Astrocyte (in vitro differentiated cells and primary cell): ENCODE measurements at regions not wholly inside any gene's neighbourhood (a gene's known extent, or its start where the extent isn't known, plus 50 kb on each side); places are given as distances from the start of the nearest gene placed in this dataset.

Source experiments
- DNase-seq: peaks from one replicate; pipeline ENCODE4 v3.0.0-alpha.2; 2010; ENCODE audit warnings: low read depth
- FAIRE-seq: peaks from 2 replicates; lab custom pipeline; 2011; peaks lifted over from hg19 to GRCh38; lab: Jason Lieb, UNC
- H2AFZ ChIP-seq: 2 replicates; pipeline ENCODE4 v1.6.0; 2012; ENCODE audit warnings: low read depth, low read length, inconsistent platforms
- H3K27ac ChIP-seq: 2 replicates; pipeline ENCODE4 v1.5.1; 2011; ENCODE audit warnings: low read depth, low read length, inconsistent platforms
- H3K27me3 ChIP-seq: 2 replicates; pipeline ENCODE4 v1.6.0; 2011; ENCODE audit warnings: low read length, inconsistent platforms; ENCODE audit not compliant: insufficient read depth
- H3K36me3 ChIP-seq: 2 replicates; pipeline ENCODE4 v1.5.1; 2011; ENCODE audit warnings: low read length, inconsistent platforms; ENCODE audit not compliant: insufficient read depth
- H3K4me1 ChIP-seq: 2 replicates; pipeline ENCODE4 v1.5.1; 2011; ENCODE audit warnings: low read length, inconsistent platforms; ENCODE audit not compliant: insufficient read depth
- H3K4me2 ChIP-seq: 2 replicates; pipeline ENCODE4 v1.6.0; 2012; ENCODE audit warnings: low read length, inconsistent platforms
- H3K4me3 ChIP-seq: 2 replicates; pipeline ENCODE4 v1.5.1; 2011; ENCODE audit warnings: low read depth, mild to moderate bottlenecking, low read length, inconsistent platforms; ENCODE audit not compliant: insufficient read depth
- H3K79me2 ChIP-seq: 2 replicates; pipeline ENCODE4 v1.6.0; 2012; ENCODE audit warnings: mild to moderate bottlenecking, low read length, inconsistent platforms; ENCODE audit not compliant: insufficient read depth
- H3K9ac ChIP-seq: 2 replicates; pipeline ENCODE4 v1.6.0; 2012; ENCODE audit warnings: mild to moderate bottlenecking, low read length, inconsistent platforms
- H3K9me3 ChIP-seq: 2 replicates; pipeline ENCODE4 v1.5.1; 2012; ENCODE audit warnings: low read depth, mild to moderate bottlenecking, low read length, inconsistent platforms; ENCODE audit not compliant: insufficient read depth
- H4K20me1 ChIP-seq: 2 replicates; pipeline ENCODE4 v1.6.0; 2012; ENCODE audit warnings: low read length, inconsistent platforms; ENCODE audit not compliant: insufficient read depth
- H3K27ac Mint-ChIP-seq: one replicate; pipeline ENCODE4 v1.8.0; 2021; ENCODE audit warnings: mild to moderate bottlenecking, mixed read lengths; ENCODE audit not compliant: unreplicated experiment
- H3K27me3 Mint-ChIP-seq: one replicate; pipeline ENCODE4 v1.8.0; 2021; ENCODE audit warnings: low read depth, mixed read lengths; ENCODE audit not compliant: unreplicated experiment
- H3K36me3 Mint-ChIP-seq: one replicate; pipeline ENCODE4 v1.8.0; 2021; ENCODE audit warnings: low read depth, mixed read lengths; ENCODE audit not compliant: unreplicated experiment
- H3K4me1 Mint-ChIP-seq: one replicate; pipeline ENCODE4 v1.8.0; 2021; ENCODE audit warnings: low read depth, mixed read lengths; ENCODE audit not compliant: unreplicated experiment
- H3K4me3 Mint-ChIP-seq: one replicate; pipeline ENCODE4 v1.8.0; 2021; ENCODE audit warnings: mild to moderate bottlenecking, moderate library complexity, mixed read lengths; ENCODE audit not compliant: unreplicated experiment
- H3K9me3 Mint-ChIP-seq: one replicate; pipeline ENCODE4 v1.8.0; 2021; ENCODE audit warnings: mild to moderate bottlenecking, mixed read lengths; ENCODE audit not compliant: unreplicated experiment
- EZH2 ChIP-seq: IDR thresholded peaks from 2 replicates; pipeline ENCODE4 v1.6.1; 2012; ENCODE audit warnings: mild to moderate bottlenecking, low read length, inconsistent platforms; ENCODE audit not compliant: insufficient read depth
- TF ChIP-seq, protein P1 (sequence below): IDR thresholded peaks from 2 replicates; pipeline ENCODE4 v1.5.1; 2011; ENCODE audit warnings: low read depth, mild to moderate bottlenecking, inconsistent platforms, low read length, moderate library complexity; ENCODE audit not compliant: insufficient read depth

DNA sequence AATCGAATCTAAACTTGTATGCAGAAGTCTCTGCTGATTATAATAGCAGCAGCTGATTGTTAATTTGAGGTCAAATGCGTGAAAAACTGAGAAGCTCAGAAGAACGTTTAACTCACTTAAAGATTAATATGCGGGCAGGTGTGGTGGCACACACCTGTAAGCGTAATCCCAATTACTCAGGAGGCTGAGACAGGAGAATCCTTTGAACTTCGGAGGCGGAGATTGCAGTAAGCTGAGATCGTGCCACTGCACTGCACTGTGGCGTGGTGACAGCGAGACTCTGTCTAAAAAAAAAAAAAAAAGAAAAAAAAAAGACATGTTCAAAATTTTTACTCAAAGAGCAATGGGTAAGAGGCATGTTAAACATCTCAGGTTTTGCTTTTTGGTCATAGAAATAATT, 1370.8 kb downstream of the GRIK2 start:
- H3K27me3 ChIP-seq: no peaks in the 10 kb centered on the region
- H3K4me3 Mint-ChIP-seq: no peak overlapping the region
- no peak overlapping the region for H3K4me3 ChIP-seq
- H4K20me1 ChIP-seq: no peaks in the 10 kb centered on the region
- H3K4me2 ChIP-seq: no peak overlapping the region
- H3K27ac Mint-ChIP-seq: no peak overlapping the region
- DNase-seq (no peak), FAIRE-seq (no peak)
- no peaks in the 10 kb centered on the region for H3K36me3 ChIP-seq
- no peaks in the 10 kb centered on the region for H3K4me1 Mint-ChIP-seq
- H3K9me3 Mint-ChIP-seq: peaks cover 2% of the 10 kb centered on the region
- no peak overlapping the region for H3K9ac ChIP-seq
- H2AFZ ChIP-seq: no peak overlapping the region
- H3K27ac ChIP-seq: no peak overlapping the region
- H3K36me3 Mint-ChIP-seq: no peaks in the 10 kb centered on the region
- H3K9me3 ChIP-seq: no peaks in the 10 kb centered on the region
- H3K27me3 Mint-ChIP-seq: no peaks in the 10 kb centered on the region
- no peaks in the 10 kb centered on the region for H3K79me2 ChIP-seq
- no peaks in the 10 kb centered on the region for H3K4me1 ChIP-seq
- no peak for TF ChIP-seq EZH2
- TF ChIP-seq, protein P1, sequence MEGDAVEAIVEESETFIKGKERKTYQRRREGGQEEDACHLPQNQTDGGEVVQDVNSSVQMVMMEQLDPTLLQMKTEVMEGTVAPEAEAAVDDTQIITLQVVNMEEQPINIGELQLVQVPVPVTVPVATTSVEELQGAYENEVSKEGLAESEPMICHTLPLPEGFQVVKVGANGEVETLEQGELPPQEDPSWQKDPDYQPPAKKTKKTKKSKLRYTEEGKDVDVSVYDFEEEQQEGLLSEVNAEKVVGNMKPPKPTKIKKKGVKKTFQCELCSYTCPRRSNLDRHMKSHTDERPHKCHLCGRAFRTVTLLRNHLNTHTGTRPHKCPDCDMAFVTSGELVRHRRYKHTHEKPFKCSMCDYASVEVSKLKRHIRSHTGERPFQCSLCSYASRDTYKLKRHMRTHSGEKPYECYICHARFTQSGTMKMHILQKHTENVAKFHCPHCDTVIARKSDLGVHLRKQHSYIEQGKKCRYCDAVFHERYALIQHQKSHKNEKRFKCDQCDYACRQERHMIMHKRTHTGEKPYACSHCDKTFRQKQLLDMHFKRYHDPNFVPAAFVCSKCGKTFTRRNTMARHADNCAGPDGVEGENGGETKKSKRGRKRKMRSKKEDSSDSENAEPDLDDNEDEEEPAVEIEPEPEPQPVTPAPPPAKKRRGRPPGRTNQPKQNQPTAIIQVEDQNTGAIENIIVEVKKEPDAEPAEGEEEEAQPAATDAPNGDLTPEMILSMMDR: no peak

DNA sequence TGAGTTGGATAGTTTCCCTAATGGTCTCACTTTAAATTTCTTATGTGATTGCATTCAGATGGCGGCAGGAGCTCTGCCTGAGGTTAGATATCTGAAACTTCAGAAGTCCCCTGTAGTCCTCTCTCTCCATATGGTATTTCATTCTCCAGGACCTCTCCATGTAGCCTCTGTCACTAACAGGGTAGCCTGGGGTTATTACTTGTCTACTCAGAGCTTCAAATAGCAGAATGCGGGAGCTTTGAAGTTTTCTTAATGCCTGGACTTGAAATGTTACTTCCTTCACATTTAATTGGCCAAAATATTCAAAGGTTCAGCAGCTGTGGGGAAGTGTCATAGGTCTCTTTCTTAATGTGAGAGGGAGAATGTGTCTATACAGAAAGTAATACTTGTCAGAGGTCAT, 1370.4 kb downstream of the GRIK2 start:
- FAIRE-seq (no peak), DNase-seq (no peak)
- Histone ChIP-seq H3K9ac (no peak overlapping the region), H4K20me1 (no peaks in the 10 kb centered on the region), H3K9me3 (no peaks in the 10 kb centered on the region), H3K4me2 (no peak overlapping the region), H3K4me3 (no peak overlapping the region), H3K27ac (no peak overlapping the region), H3K79me2 (no peaks in the 10 kb centered on the region), H3K27me3 (no peaks in the 10 kb centered on the region), H3K36me3 (no peaks in the 10 kb centered on the region), H2AFZ (no peak overlapping the region), H3K4me1 (no peaks in the 10 kb centered on the region)
- no peak for TF ChIP-seq EZH2
- TF ChIP-seq, protein P1: no peak
- no peaks in the 10 kb centered on the region for H3K36me3 Mint-ChIP-seq
- H3K27ac Mint-ChIP-seq: no peak overlapping the region
- H3K4me1 Mint-ChIP-seq: no peaks in the 10 kb centered on the region
- no peaks in the 10 kb centered on the region for H3K27me3 Mint-ChIP-seq
- peaks cover 2% of the 10 kb centered on the region for H3K9me3 Mint-ChIP-seq
- H3K4me3 Mint-ChIP-seq: no peak overlapping the region

DNA sequence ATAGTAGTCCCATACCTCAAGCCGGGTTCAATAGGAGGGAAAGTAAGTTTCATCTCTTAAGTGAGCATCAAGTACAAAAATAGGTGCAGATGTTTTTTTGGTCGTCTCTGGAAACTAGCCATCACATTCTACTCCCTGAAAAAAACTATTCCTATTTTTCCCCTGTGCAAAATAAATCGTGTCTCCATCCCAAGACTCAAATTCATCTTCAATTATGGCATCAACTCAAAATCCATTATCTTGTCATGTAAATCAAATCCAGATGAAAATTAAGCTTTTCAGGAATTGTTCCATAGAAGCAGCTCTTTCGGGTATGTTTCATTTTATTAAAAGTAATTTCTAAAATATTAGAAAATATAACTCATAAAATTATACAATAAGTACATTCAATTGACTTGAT, 1368.4 kb downstream of the GRIK2 start:
- H4K20me1 ChIP-seq: no peaks in the 10 kb centered on the region
- H3K4me1 Mint-ChIP-seq: no peaks in the 10 kb centered on the region
- no peak overlapping the region for H3K9ac ChIP-seq
- no peak for TF ChIP-seq EZH2
- TF ChIP-seq, protein P1: no peak
- no peak for FAIRE-seq
- DNase-seq: no peak
- no peaks in the 10 kb centered on the region for H3K9me3 Mint-ChIP-seq
- H3K4me2 ChIP-seq: no peak overlapping the region
- H3K79me2 ChIP-seq: no peaks in the 10 kb centered on the region
- no peak overlapping the region for H3K4me3 Mint-ChIP-seq
- H2AFZ ChIP-seq: no peak overlapping the region
- no peaks in the 10 kb centered on the region for H3K36me3 ChIP-seq
- no peak overlapping the region for H3K27ac Mint-ChIP-seq
- H3K4me3 ChIP-seq: no peak overlapping the region
- H3K4me1 ChIP-seq: no peaks in the 10 kb centered on the region
- H3K27me3 Mint-ChIP-seq: no peaks in the 10 kb centered on the region
- H3K27ac ChIP-seq: no peak overlapping the region
- no peaks in the 10 kb centered on the region for H3K27me3 ChIP-seq
- no peaks in the 10 kb centered on the region for H3K36me3 Mint-ChIP-seq
- H3K9me3 ChIP-seq: no peaks in the 10 kb centered on the region
